Fibroblast of the aortic adventitia (primary cell): ENCODE measurements at regions not wholly inside any gene's neighbourhood (a gene's known extent, or its start where the extent isn't known, plus 50 kb on each side); places are given as distances from the start of the nearest gene placed in this dataset.
A peak's percentile ranks its signal among the peaks of the same experiment; 100 is the strongest.

Experiments
- DNase-seq: peaks from one replicate; pipeline ENCODE4 v3.0.0-alpha.2; 2010; ENCODE audit warnings: low read depth
- H3K4me3 ChIP-seq: 2 replicates; pipeline ENCODE4 v1.5.1; 2011; ENCODE audit warnings: low read depth, mild to moderate bottlenecking, control low read depth, low read length, moderate library complexity
- TF ChIP-seq, protein P1 (sequence below): IDR thresholded peaks from 2 replicates; pipeline ENCODE4 v1.5.1; 2011; ENCODE audit warnings: mild to moderate bottlenecking, low read length, control low read depth, inconsistent platforms; ENCODE audit not compliant: insufficient read depth

DNA sequence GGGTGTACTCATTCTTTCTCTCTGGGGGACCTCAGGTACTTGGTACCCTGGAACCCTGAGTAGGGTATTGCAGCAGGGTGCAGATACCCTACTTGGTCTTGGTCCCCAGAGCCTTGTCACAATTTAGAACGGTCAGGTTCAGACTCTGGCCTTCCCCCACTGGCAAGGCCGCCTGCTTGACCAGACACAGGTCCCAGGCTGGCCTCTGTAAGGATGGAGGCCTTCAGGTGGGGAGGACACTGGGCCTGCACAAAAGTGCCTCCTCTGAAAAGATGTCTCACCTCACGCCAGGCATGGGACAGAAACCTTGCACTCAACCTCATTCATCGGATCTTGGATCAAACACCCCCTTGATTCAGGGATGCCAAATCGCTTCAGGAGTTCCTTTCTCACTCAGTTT, 158.4 kb downstream of the KLF13 start:
- DNase-seq: no peak
- TF ChIP-seq, protein P1, sequence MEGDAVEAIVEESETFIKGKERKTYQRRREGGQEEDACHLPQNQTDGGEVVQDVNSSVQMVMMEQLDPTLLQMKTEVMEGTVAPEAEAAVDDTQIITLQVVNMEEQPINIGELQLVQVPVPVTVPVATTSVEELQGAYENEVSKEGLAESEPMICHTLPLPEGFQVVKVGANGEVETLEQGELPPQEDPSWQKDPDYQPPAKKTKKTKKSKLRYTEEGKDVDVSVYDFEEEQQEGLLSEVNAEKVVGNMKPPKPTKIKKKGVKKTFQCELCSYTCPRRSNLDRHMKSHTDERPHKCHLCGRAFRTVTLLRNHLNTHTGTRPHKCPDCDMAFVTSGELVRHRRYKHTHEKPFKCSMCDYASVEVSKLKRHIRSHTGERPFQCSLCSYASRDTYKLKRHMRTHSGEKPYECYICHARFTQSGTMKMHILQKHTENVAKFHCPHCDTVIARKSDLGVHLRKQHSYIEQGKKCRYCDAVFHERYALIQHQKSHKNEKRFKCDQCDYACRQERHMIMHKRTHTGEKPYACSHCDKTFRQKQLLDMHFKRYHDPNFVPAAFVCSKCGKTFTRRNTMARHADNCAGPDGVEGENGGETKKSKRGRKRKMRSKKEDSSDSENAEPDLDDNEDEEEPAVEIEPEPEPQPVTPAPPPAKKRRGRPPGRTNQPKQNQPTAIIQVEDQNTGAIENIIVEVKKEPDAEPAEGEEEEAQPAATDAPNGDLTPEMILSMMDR: no peak
- H3K4me3 ChIP-seq: no peak overlapping the region

GRCh38 chr15:31485431-31485830, 158.8 kb downstream of the KLF13 start:
- no peak for DNase-seq
- TF ChIP-seq, protein P1: no peak
- H3K4me3 ChIP-seq: no peak overlapping the region

GRCh38 chr15:31485911-31486461, 159.4 kb downstream of the KLF13 start:
- TF ChIP-seq, protein P1: no peak
- no peak overlapping the region for H3K4me3 ChIP-seq
- DNase-seq: no peak

GRCh38 chr15:31486506-31486905, 159.9 kb downstream of the KLF13 start:
- TF ChIP-seq, protein P1: no peak
- H3K4me3 ChIP-seq: no peak overlapping the region
- DNase-seq: no peak

- H3K4me3 ChIP-seq: no peak overlapping the region
- TF ChIP-seq, protein P1: no peak
- no peak for DNase-seq
Measured at GRCh38 chr15:31486906-31487695, 160.5 kb downstream of the KLF13 start.

DNA sequence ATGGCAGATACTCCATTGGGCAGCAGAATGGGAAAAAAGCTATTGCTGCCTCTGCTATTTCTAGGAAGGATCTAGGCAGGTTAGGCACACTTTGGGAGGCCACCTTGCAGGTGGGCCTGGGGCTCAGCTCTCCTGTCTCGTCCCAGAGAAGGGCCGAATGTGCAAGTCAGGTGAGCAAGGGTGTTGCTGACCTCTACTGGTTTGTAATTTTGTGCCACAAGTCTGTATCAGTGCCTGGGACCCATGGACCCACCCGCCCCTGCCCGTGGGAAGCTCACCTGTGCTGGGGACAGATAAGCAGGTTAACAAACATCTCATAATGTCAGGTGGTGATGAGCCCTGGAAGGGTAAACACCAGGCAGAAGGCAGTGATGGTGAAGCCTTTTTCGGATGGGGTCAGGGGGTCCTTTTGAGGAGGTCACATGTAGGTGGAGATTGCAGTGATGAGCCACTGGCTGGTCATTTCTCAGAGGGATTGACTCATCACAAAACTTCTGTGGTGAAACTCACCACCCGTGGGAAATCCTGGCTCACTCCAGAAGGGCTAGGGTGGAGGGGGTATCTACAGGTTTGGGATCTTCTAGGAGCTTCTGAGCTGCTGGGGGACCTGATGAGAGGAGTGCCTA, 161.3 kb downstream of the KLF13 start:
- H3K4me3 ChIP-seq: no peak overlapping the region
- peak; percentile 57 for DNase-seq

More for the DNA sequence above, 161.3 kb downstream of the KLF13 start:
- TF ChIP-seq, protein P1: no peak
